OCI-LY3 (cell line): ENCODE measurements at regions not wholly inside any gene's neighbourhood (a gene's known extent, or its start where the extent isn't known, plus 50 kb on each side); places are given as distances from the start of the nearest gene placed in this dataset.

Source experiments
- H2AFZ ChIP-seq: fragments of 200-600, 300-600 bp; shearing (Covaris generic); 2 replicates; pipeline ENCODE4 v1.6.0; 2014; ENCODE audit warnings: antibody characterized with exemption, low read depth, low read length
- H3K27ac ChIP-seq: fragments of 200-600, 300-600 bp; sonication (generic); 2 replicates; pipeline ENCODE4 v1.5.1; 2014; ENCODE audit warnings: mild to moderate bottlenecking, low read length, moderate library complexity, mixed read lengths
- H3K27me3 ChIP-seq: fragments of 200-600, 300-600 bp; sonication (generic); 2 replicates; pipeline ENCODE4 v1.6.1; 2014; ENCODE audit warnings: low read depth, low read length, mixed read lengths
- H3K36me3 ChIP-seq: fragments of 200-600, 300-600 bp; sonication (generic); replicated peaks from 2 replicates; pipeline ENCODE3; 2014; ENCODE audit warnings: low read depth, low read length, mixed read lengths
- H3K4me1 ChIP-seq: fragments of 300-600, 200-600 bp; sonication (generic); 2 replicates; pipeline ENCODE4 v1.6.1; 2014; ENCODE audit warnings: low read length, mixed read lengths
- H3K4me2 ChIP-seq: fragments of 200-600, 300-600 bp; sonication (generic); 2 replicates; pipeline ENCODE4 v1.6.1; 2014; ENCODE audit warnings: low read length, mixed read lengths
- H3K4me3 ChIP-seq: fragments of 300-600, 200-600 bp; sonication (generic); 2 replicates; pipeline ENCODE4 v1.5.1; 2014; ENCODE audit warnings: antibody characterized with exemption, mild to moderate bottlenecking, low read length, moderate library complexity
- H3K79me2 ChIP-seq: fragments of 300-600, 200-600 bp; shearing (Covaris generic); 2 replicates; pipeline ENCODE4 v1.6.1; 2014; ENCODE audit warnings: mild to moderate bottlenecking, low read length, mixed read lengths
- H3K9ac ChIP-seq: fragments of 300-600, 200-600 bp; shearing (Covaris generic); 2 replicates; pipeline ENCODE4 v1.6.0; 2014; ENCODE audit warnings: mild to moderate bottlenecking, low read length, moderate library complexity
- H3K9me3 ChIP-seq: fragments of 200-600, 300-600 bp; shearing (Covaris generic); 2 replicates; pipeline ENCODE4 v1.6.1; 2014; ENCODE audit warnings: low read length, mixed read lengths; ENCODE audit not compliant: insufficient read depth
- H4K20me1 ChIP-seq: fragments of 200-600, 300-600 bp; sonication (generic); 2 replicates; pipeline ENCODE4 v1.6.1; 2016; ENCODE audit warnings: low read length, mixed read lengths; ENCODE audit not compliant: insufficient read depth
- CTCF ChIP-seq: fragments of 200-600, 300-600 bp; sonication (generic); IDR thresholded peaks from 2 replicates; pipeline ENCODE4 v1.5.1; 2014; ENCODE audit warnings: antibody characterized with exemption, low read length, low read depth
- EZH2phosphoT487 ChIP-seq: fragments of 200-600 bp; shearing (Covaris generic); IDR thresholded peaks from 2 replicates; pipeline ENCODE4 v1.6.1; 2018; ENCODE audit warnings: antibody characterized with exemption, mixed run types, low read depth

- Histone ChIP-seq H3K36me3 (no peaks in the 10 kb centered on the region), H3K4me2 (no peak overlapping the region), H3K9me3 (no peaks in the 10 kb centered on the region), H2AFZ (no peak overlapping the region), H3K27me3 (no peaks in the 10 kb centered on the region), H3K4me1 (no peaks in the 10 kb centered on the region), H3K4me3 (no peak overlapping the region), H3K79me2 (no peaks in the 10 kb centered on the region), H3K9ac (no peak overlapping the region), H4K20me1 (no peaks in the 10 kb centered on the region), H3K27ac (no peak overlapping the region)
- TF ChIP-seq EZH2phosphoT487 (no peak), CTCF (no peak)
These were observed 148.0 kb downstream of the ZNF33B start for GRCh38 chr10:42490368-42490767.

GRCh38 chr10:42488416-42488815, 150.0 kb downstream of the ZNF33B start:
- Histone ChIP-seq H3K4me3 (no peak overlapping the region), H2AFZ (no peak overlapping the region), H3K27ac (no peak overlapping the region), H3K79me2 (no peaks in the 10 kb centered on the region), H3K9ac (no peak overlapping the region), H3K36me3 (no peaks in the 10 kb centered on the region), H4K20me1 (no peaks in the 10 kb centered on the region), H3K27me3 (no peaks in the 10 kb centered on the region), H3K9me3 (no peaks in the 10 kb centered on the region), H3K4me1 (no peaks in the 10 kb centered on the region), H3K4me2 (no peak overlapping the region)
- TF ChIP-seq EZH2phosphoT487, result no peak
- TF ChIP-seq CTCF, result no peak

- no peak for TF ChIP-seq CTCF
- TF ChIP-seq EZH2phosphoT487, result no peak
- no peaks in the 10 kb centered on the region for H3K9me3 ChIP-seq
- no peak overlapping the region for H2AFZ ChIP-seq
- H3K4me2 ChIP-seq, result no peak overlapping the region
- no peak overlapping the region for H3K9ac ChIP-seq
- H3K4me1 ChIP-seq, result no peaks in the 10 kb centered on the region
- H4K20me1 ChIP-seq, result no peaks in the 10 kb centered on the region
- H3K4me3 ChIP-seq, result no peak overlapping the region
- H3K36me3 ChIP-seq, result no peaks in the 10 kb centered on the region
- H3K27me3 ChIP-seq, result no peaks in the 10 kb centered on the region
- no peak overlapping the region for H3K27ac ChIP-seq
- no peaks in the 10 kb centered on the region for H3K79me2 ChIP-seq
These were observed 156.0 kb downstream of the ZNF33B start for GRCh38 chr10:42482411-42482810.

GRCh38 chr10:42479057-42479456, 159.3 kb downstream of the ZNF33B start:
- Histone ChIP-seq H3K9ac (no peak overlapping the region), H3K27ac (no peak overlapping the region), H3K4me1 (no peaks in the 10 kb centered on the region), H3K4me3 (no peak overlapping the region), H3K36me3 (no peaks in the 10 kb centered on the region), H3K9me3 (no peaks in the 10 kb centered on the region), H4K20me1 (no peaks in the 10 kb centered on the region), H3K79me2 (no peaks in the 10 kb centered on the region), H3K27me3 (no peaks in the 10 kb centered on the region), H3K4me2 (no peak overlapping the region), H2AFZ (no peak overlapping the region)
- TF ChIP-seq EZH2phosphoT487 (no peak), CTCF (no peak)
